HUES64 (cell line): ENCODE measurements at regions not wholly inside any gene's neighbourhood (a gene's known extent, or its start where the extent isn't known, plus 50 kb on each side); places are given as distances from the start of the nearest gene placed in this dataset.

Experiments
- H3K27ac ChIP-seq: 2 replicates; pipeline ENCODE4 v1.7.0; 2013; ENCODE audit warnings: low read depth, low read length, inconsistent platforms
- H3K27me3 ChIP-seq: 2 replicates; pipeline ENCODE4 v1.6.1; 2013; ENCODE audit warnings: mild to moderate bottlenecking, low read length; ENCODE audit not compliant: insufficient read depth
- H3K36me3 ChIP-seq: 2 replicates; pipeline ENCODE4 v1.6.1; 2013; ENCODE audit warnings: mild to moderate bottlenecking, low read length; ENCODE audit not compliant: insufficient read depth
- H3K4me1 ChIP-seq: 2 replicates; pipeline ENCODE4 v1.6.1; 2013; ENCODE audit warnings: mild to moderate bottlenecking, low read length, moderate library complexity; ENCODE audit not compliant: insufficient read depth
- H3K4me3 ChIP-seq: 2 replicates; pipeline ENCODE4 v1.5.1; 2013; ENCODE audit warnings: mild to moderate bottlenecking, low read length, moderate library complexity
- H3K9ac ChIP-seq: 2 replicates; pipeline ENCODE4 v1.6.1; 2013; ENCODE audit warnings: mild to moderate bottlenecking, low read depth, low read length
- H3K9me3 ChIP-seq: 2 replicates; pipeline ENCODE4 v1.6.1; 2013; ENCODE audit warnings: low read depth, low read length; ENCODE audit not compliant: insufficient read depth
- WGBS: fragments of 150-250, 120-280 bp; methylation state at CpG from one replicate; pipeline ENCODE4 v1.1.7; 2013; ENCODE audit warnings: missing lambda C conversion rate; 5-methylcytosine and 5-hydroxymethylcytosine counted together

GRCh38 chr7:153382641-153383101, 623.1 kb downstream of the ACTR3B start:
- Histone ChIP-seq H3K27me3 (no peaks in the 10 kb centered on the region), H3K9ac (no peak overlapping the region)
- 87% methylated on average over 8 of the region's 8 CpGs for WGBS

GRCh38 chr7:153383781-153384180, 624.2 kb downstream of the ACTR3B start:
- Histone ChIP-seq H3K27ac (no peak overlapping the region), H3K9ac (no peak overlapping the region), H3K36me3 (no peaks in the 10 kb centered on the region), H3K4me1 (no peaks in the 10 kb centered on the region), H3K27me3 (no peaks in the 10 kb centered on the region), H3K9me3 (peaks cover 77% of the 10 kb centered on the region), H3K4me3 (no peak overlapping the region)
- WGBS, result 73% methylated on average over 1 of the region's 1 CpG

More at GRCh38 chr7:153382641-153383101, 623.1 kb downstream of the ACTR3B start:
- no peak overlapping the region for H3K4me3 ChIP-seq
- peaks cover 78% of the 10 kb centered on the region for H3K9me3 ChIP-seq
- no peaks in the 10 kb centered on the region for H3K4me1 ChIP-seq
- no peaks in the 10 kb centered on the region for H3K36me3 ChIP-seq
- no peak overlapping the region for H3K27ac ChIP-seq

GRCh38 chr7:153385502-153385901, 626.0 kb downstream of the ACTR3B start:
- WGBS, result 41% methylated on average over 1 of the region's 2 CpGs
- H3K9ac ChIP-seq, result no peak overlapping the region
- H3K36me3 ChIP-seq, result no peaks in the 10 kb centered on the region
- no peaks in the 10 kb centered on the region for H3K27me3 ChIP-seq
- no peak overlapping the region for H3K27ac ChIP-seq
- no peaks in the 10 kb centered on the region for H3K4me1 ChIP-seq
- no peak overlapping the region for H3K4me3 ChIP-seq
- peaks cover 79% of the 10 kb centered on the region for H3K9me3 ChIP-seq

GRCh38 chr7:153386556-153386955, 627.0 kb downstream of the ACTR3B start:
- H3K36me3 ChIP-seq, result no peaks in the 10 kb centered on the region
- no peak overlapping the region for H3K4me3 ChIP-seq
- H3K4me1 ChIP-seq, result no peaks in the 10 kb centered on the region
- WGBS, result 72% methylated on average over 10 of the region's 10 CpGs
- H3K27ac ChIP-seq, result no peak overlapping the region
- H3K9ac ChIP-seq, result no peak overlapping the region
- no peaks in the 10 kb centered on the region for H3K27me3 ChIP-seq
- peaks cover 80% of the 10 kb centered on the region for H3K9me3 ChIP-seq

- Histone ChIP-seq H3K9me3 (peaks cover 88% of the 10 kb centered on the region), H3K27ac (no peak overlapping the region)
These were observed 629.1 kb downstream of the ACTR3B start for GRCh38 chr7:153388611-153389010.

GRCh38 chr7:153389261-153389660, 629.7 kb downstream of the ACTR3B start:
- H3K9me3 ChIP-seq, result peaks cover 88% of the 10 kb centered on the region
- WGBS, result 75% methylated on average over 3 of the region's 3 CpGs
- no peak overlapping the region for H3K27ac ChIP-seq
- no peaks in the 10 kb centered on the region for H3K27me3 ChIP-seq
- H3K4me3 ChIP-seq, result no peak overlapping the region
- no peaks in the 10 kb centered on the region for H3K4me1 ChIP-seq
- no peaks in the 10 kb centered on the region for H3K36me3 ChIP-seq
- H3K9ac ChIP-seq, result no peak overlapping the region

More at GRCh38 chr7:153388611-153389010, 629.1 kb downstream of the ACTR3B start:
- H3K36me3 ChIP-seq, result no peaks in the 10 kb centered on the region
- no peaks in the 10 kb centered on the region for H3K4me1 ChIP-seq
- H3K9ac ChIP-seq, result no peak overlapping the region
- no peaks in the 10 kb centered on the region for H3K27me3 ChIP-seq
- no peak overlapping the region for H3K4me3 ChIP-seq

GRCh38 chr7:153390955-153391354, 631.4 kb downstream of the ACTR3B start:
- Histone ChIP-seq H3K9ac (no peak overlapping the region), H3K27ac (no peak overlapping the region), H3K36me3 (no peaks in the 10 kb centered on the region), H3K4me1 (no peaks in the 10 kb centered on the region), H3K9me3 (peaks cover 90% of the 10 kb centered on the region), H3K4me3 (no peak overlapping the region), H3K27me3 (no peaks in the 10 kb centered on the region)
- WGBS, result 21% methylated on average over 2 of the region's 2 CpGs

- no peaks in the 10 kb centered on the region for H3K36me3 ChIP-seq
These were observed 633.2 kb downstream of the ACTR3B start for GRCh38 chr7:153392726-153393125.

GRCh38 chr7:153393666-153394065, 634.1 kb downstream of the ACTR3B start:
- Histone ChIP-seq H3K4me1 (no peaks in the 10 kb centered on the region), H3K36me3 (no peaks in the 10 kb centered on the region), H3K27me3 (no peaks in the 10 kb centered on the region), H3K9me3 (peaks cover 98% of the 10 kb centered on the region), H3K4me3 (no peak overlapping the region), H3K27ac (no peak overlapping the region), H3K9ac (no peak overlapping the region)
- 83% methylated on average over 1 of the region's 3 CpGs for WGBS

More at GRCh38 chr7:153392726-153393125, 633.2 kb downstream of the ACTR3B start:
- peaks cover 96% of the 10 kb centered on the region for H3K9me3 ChIP-seq
- H3K4me1 ChIP-seq, result no peaks in the 10 kb centered on the region
- no peak overlapping the region for H3K9ac ChIP-seq
- no peak overlapping the region for H3K4me3 ChIP-seq
- no peak overlapping the region for H3K27ac ChIP-seq
- no peaks in the 10 kb centered on the region for H3K27me3 ChIP-seq

- no peaks in the 10 kb centered on the region for H3K27me3 ChIP-seq
- peaks cover 89% of the 10 kb centered on the region for H3K9me3 ChIP-seq
- H3K9ac ChIP-seq, result no peak overlapping the region
- H3K27ac ChIP-seq, result no peak overlapping the region
- H3K36me3 ChIP-seq, result no peaks in the 10 kb centered on the region
- no peak overlapping the region for H3K4me3 ChIP-seq
- no peaks in the 10 kb centered on the region for H3K4me1 ChIP-seq
- 86% methylated on average over 2 of the region's 2 CpGs for WGBS
These were observed 636.9 kb downstream of the ACTR3B start for GRCh38 chr7:153396475-153396874.

- Histone ChIP-seq H3K9me3 (peaks cover 79% of the 10 kb centered on the region), H3K4me1 (no peaks in the 10 kb centered on the region), H3K36me3 (no peaks in the 10 kb centered on the region), H3K27me3 (no peaks in the 10 kb centered on the region), H3K4me3 (no peak overlapping the region), H3K27ac (no peak overlapping the region), H3K9ac (no peak overlapping the region)
- 56% methylated on average over 4 of the region's 4 CpGs for whole genome bisulfite sequencing
These were observed 637.9 kb downstream of the ACTR3B start for GRCh38 chr7:153397459-153397858.

GRCh38 chr7:153397906-153398305, 638.4 kb downstream of the ACTR3B start:
- 84% methylated on average over 3 of the region's 3 CpGs for WGBS
- Histone ChIP-seq H3K4me1 (no peaks in the 10 kb centered on the region), H3K9me3 (peaks cover 79% of the 10 kb centered on the region), H3K36me3 (no peaks in the 10 kb centered on the region), H3K27me3 (no peaks in the 10 kb centered on the region), H3K27ac (no peak overlapping the region), H3K9ac (no peak overlapping the region), H3K4me3 (no peak overlapping the region)
